Natural killer cell treated with Interleukin-12 subunit alpha and Interleukin-12 subunit beta and Interleukin-15 and Interleukin-18, amount 100 ng/mL, for 72 hours (primary cell): ENCODE measurements at regions not wholly inside any gene's neighbourhood (a gene's known extent, or its start where the extent isn't known, plus 50 kb on each side); places are given as distances from the start of the nearest gene placed in this dataset.

ENCODE experiments used
- ATAC-seq, 2 donors: fragments of 150-1000 bp; cut with Tn5 transposase in 1 of 2; sonication (Bioruptor Pico), chemical (Tn5 transposase) in 1 of 2; 2 replicates each; pipeline ENCODE4 v1.10.0; 2021
- DNase-seq: peaks from one replicate; pipeline ENCODE4 v3.0.0; 2022; ENCODE audit warnings: low spot score
- H3K27ac Mint-ChIP-seq, 2 donors: 1 replicate in 1 of 2; 2 replicates in 1 of 2; pipeline ENCODE4 v1.8.0; 2022; ENCODE audit warnings: mixed read lengths in 2 of 2, mild to moderate bottlenecking in 1 of 2, moderate library complexity in 1 of 2
- H3K27me3 Mint-ChIP-seq, 2 donors: 1 replicate in 1 of 2; 2 replicates in 1 of 2; pipeline ENCODE4 v1.8.0; 2022; ENCODE audit warnings: mixed read lengths in 2 of 2
- H3K36me3 Mint-ChIP-seq: one replicate; pipeline ENCODE4 v1.8.0; 2022; ENCODE audit warnings: mixed read lengths
- H3K4me1 Mint-ChIP-seq, 2 donors: 1 replicate in 1 of 2; 2 replicates in 1 of 2; pipeline ENCODE4 v1.8.0; 2022; ENCODE audit warnings: low read depth in 2 of 2, mixed read lengths in 2 of 2, mild to moderate bottlenecking in 1 of 2
- H3K4me3 Mint-ChIP-seq: one replicate; pipeline ENCODE4 v1.8.0; 2022; ENCODE audit warnings: mixed read lengths
- H3K9me3 Mint-ChIP-seq: 2 replicates; pipeline ENCODE4 v1.8.0; 2022; ENCODE audit warnings: mixed read lengths

DNA sequence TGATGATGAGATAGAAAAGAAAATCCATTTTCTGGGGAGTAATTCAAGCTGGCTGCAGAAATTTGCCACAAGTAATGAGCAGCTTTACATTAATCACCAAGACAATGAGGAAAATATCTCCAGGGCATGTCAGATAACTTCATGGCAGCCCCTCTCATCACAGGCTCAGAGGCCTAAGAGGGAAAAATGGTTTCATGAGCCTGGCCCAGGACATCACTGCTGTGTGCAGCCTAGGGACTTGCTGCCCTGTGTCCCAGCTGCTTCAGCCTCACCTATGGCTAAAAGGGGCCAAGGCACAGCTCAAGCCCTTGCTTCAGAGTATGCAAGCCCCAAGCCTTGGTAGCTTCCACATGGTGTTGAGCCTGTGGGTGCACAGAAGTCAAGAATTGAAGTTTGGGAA, 161.7 kb downstream of the OPA1 start:
- Mint-ChIP-seq H3K27ac (no peak overlapping the region), H3K4me3 (no peak overlapping the region), H3K4me1 (no peaks in the 10 kb centered on the region), H3K27me3 (peaks cover 36 to 67% of the 10 kb centered on the region in 2 donors), H3K36me3 (peaks cover 19% of the 10 kb centered on the region), H3K9me3 (peaks cover 4% of the 10 kb centered on the region)
- DNase-seq (no peak), ATAC-seq (no peak)

DNA sequence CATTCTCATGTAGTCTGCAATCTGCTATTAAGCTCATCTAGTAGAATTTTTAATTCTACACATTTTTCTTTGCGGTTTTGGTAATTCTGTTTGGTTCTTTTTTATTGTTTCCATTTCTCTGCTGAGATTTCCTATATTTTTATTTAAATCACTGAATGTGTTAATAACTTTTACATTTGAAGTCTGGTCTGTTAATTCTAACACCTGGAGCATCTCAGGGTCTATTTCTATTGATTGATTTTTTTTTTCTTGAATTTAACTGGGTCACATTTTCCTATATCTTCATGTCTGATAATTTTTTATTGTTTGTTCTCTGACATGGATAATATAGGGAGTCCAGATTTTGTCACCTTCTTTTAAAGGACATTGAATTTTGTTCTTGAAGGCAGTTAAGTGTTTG, 163.5 kb downstream of the OPA1 start:
- Mint-ChIP-seq H3K27me3 (peaks cover 32 to 58% of the 10 kb centered on the region in 2 donors), H3K9me3 (peaks cover 4% of the 10 kb centered on the region), H3K4me3 (no peak overlapping the region), H3K27ac (no peak overlapping the region), H3K4me1 (no peaks in the 10 kb centered on the region), H3K36me3 (peaks cover 19% of the 10 kb centered on the region)
- DNase-seq, result no peak
- no peak for ATAC-seq

DNA sequence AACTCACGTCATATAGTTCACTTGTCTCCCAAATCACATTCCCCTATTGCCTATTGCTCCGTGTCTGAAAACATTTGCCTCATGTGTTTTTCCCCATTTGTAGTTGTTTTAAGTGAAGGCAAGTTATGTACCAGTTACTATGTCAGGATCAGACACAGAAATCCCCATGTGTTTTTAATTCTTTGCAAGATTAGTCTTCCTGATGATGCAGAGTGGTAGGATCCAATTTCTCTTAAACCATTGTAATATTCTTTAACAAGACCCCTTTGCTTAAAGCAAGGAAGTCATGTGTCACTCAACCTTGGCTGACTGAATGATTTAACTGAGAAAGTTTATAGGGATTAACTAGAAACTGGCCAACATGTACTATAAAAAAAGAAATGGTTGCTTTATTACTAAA, 164.4 kb downstream of the OPA1 start:
- ATAC-seq, result no peak
- Mint-ChIP-seq H3K27me3 (peaks cover 26 to 52% of the 10 kb centered on the region in 2 donors), H3K36me3 (peaks cover 19% of the 10 kb centered on the region), H3K9me3 (peaks cover 4% of the 10 kb centered on the region), H3K4me1 (no peaks in the 10 kb centered on the region), H3K4me3 (no peak overlapping the region), H3K27ac (no peak overlapping the region)
- DNase-seq, result no peak

DNA sequence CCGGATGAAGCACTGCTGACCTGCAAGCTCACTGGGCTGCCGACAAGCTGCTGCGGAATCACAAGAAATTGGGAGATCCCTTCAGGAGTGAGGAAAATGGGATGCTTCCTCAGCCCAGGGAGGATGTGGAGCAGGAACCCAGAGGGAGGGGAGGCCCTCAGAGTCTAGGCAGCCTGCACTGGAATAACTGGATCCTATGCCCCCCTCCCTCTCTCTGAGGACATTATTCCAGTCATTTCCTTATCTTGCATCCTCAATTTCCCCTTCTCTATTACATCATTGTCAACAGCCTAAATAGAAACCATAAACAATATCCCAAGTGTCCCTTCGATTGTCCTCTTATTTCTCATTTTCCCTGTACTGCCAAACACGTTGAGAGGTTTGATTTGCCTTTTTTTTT, 169.0 kb downstream of the OPA1 start:
- H3K4me1 Mint-ChIP-seq, result no peaks in the 10 kb centered on the region
- peaks cover 23 to 40% of the 10 kb centered on the region in 2 donors for H3K27me3 Mint-ChIP-seq
- DNase-seq (no peak), ATAC-seq (no peak)
- no peak overlapping the region for H3K27ac Mint-ChIP-seq
- H3K4me3 Mint-ChIP-seq, result no peak overlapping the region
- peaks cover 8% of the 10 kb centered on the region for H3K36me3 Mint-ChIP-seq
- H3K9me3 Mint-ChIP-seq, result peaks cover 4% of the 10 kb centered on the region

DNA sequence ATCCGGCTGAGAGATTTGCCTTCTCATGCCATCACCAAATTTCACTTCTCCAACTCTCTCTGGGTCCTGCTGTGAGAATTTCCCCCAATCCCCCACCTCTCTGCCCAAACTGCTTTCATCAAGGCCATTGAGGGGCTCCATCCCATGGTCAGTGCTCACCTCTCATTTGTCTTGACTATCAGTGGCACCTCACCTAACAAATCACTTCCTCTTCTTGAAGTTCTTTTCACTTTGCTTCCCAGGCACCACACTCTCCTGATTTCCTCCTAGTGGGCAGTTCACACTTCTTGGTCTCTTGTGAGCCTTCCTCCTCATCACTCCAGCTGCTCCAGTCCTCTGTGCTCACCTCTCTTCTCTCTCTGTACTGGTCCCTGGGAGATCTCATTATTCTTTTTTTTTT, 169.6 kb downstream of the OPA1 start:
- Mint-ChIP-seq H3K4me3 (no peak overlapping the region), H3K4me1 (no peaks in the 10 kb centered on the region), H3K27me3 (peaks cover 19 to 33% of the 10 kb centered on the region in 2 donors), H3K36me3 (peaks cover 2% of the 10 kb centered on the region), H3K9me3 (no peaks in the 10 kb centered on the region), H3K27ac (no peak overlapping the region)
- DNase-seq (no peak), ATAC-seq (no peak)

DNA sequence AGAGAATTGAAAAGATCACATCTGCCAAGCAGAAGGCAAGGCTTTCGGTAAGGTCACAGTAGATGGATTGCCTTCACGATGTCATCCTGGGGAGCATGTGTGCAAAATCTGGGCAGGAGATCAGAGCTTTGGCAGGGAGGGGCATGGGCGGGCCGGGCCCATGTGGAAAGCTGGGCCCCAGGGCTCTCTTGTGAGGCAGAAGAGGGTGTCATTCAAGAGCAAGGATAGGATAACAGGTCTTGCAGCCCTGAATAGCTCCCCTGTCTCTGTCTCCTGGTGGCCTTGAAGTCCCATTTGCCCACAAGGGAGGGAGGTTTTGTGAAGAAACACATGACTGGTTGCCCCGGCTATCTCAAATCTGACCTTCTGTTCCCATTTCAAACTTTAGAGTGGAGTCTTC, 172.0 kb downstream of the OPA1 start:
- DNase-seq (no peak), ATAC-seq (no peak)
- Mint-ChIP-seq H3K27me3 (peaks cover 16 to 22% of the 10 kb centered on the region in 2 donors), H3K27ac (no peak overlapping the region), H3K36me3 (no peaks in the 10 kb centered on the region), H3K4me3 (no peak overlapping the region), H3K9me3 (no peaks in the 10 kb centered on the region), H3K4me1 (no peaks in the 10 kb centered on the region)

DNA sequence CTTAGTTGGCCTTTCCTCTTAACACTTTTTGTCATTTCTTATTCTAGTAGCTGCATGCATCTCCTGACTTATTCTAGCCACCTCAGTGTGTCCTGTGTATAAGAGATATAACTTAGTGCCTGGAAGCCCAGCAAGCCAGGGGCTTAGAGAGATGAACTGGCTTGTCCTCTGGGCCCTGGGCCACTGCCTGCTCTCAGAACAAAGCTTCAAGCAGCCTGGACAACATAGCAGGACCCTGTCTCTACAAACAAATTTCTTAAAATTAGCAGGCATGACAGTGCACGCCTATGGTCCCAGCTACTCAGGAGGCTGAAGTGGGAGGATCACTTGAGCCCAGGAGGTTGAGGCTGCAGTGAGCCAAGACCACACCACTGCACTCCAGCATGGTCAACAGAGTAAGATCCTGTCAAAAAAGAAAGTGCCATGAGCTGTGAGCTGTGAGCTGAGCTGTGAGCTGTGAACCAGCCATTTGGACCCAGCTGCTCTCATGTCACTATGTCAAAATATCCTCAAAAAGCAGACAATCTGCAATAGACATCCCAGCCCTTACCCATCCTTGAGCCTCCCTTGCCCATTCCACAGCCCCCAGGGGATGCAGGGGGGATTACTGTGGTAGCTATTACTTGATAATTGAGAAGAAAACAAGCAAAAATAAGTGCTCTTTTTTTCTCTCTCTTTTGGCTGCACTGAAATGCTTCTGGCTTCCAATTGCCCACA, 174.5 kb downstream of the OPA1 start:
- DNase-seq (no peak), ATAC-seq (no peak)
- Mint-ChIP-seq H3K36me3 (no peaks in the 10 kb centered on the region), H3K4me1 (no peaks in the 10 kb centered on the region), H3K4me3 (no peak overlapping the region), H3K27ac (no peak overlapping the region), H3K9me3 (no peaks in the 10 kb centered on the region), H3K27me3 (peaks cover 16 to 20% of the 10 kb centered on the region in 2 donors)

DNA sequence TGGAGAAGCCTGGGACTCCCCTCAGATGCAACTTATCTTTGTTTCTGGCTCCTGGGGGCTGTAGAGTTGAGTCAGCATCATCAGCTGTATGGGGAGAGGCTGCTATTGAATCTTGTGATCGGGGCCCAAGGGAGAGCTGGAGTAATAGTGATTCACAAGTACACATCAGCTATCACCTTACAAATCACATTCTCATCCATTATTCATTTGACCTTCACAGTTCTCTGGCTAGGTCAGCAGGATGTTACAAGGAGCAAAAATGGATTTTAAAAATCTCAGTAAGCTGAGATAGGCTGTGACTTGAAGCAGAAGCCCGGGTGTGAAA, 175.0 kb downstream of the OPA1 start:
- H3K4me1 Mint-ChIP-seq, result no peaks in the 10 kb centered on the region
- H3K9me3 Mint-ChIP-seq, result no peaks in the 10 kb centered on the region
- H3K36me3 Mint-ChIP-seq, result no peaks in the 10 kb centered on the region
- no peak overlapping the region for H3K4me3 Mint-ChIP-seq
- DNase-seq, result no peak
- ATAC-seq, result no peak
- H3K27ac Mint-ChIP-seq, result no peak overlapping the region
- peaks cover 15% of the 10 kb centered on the region in 2 donors for H3K27me3 Mint-ChIP-seq

DNA sequence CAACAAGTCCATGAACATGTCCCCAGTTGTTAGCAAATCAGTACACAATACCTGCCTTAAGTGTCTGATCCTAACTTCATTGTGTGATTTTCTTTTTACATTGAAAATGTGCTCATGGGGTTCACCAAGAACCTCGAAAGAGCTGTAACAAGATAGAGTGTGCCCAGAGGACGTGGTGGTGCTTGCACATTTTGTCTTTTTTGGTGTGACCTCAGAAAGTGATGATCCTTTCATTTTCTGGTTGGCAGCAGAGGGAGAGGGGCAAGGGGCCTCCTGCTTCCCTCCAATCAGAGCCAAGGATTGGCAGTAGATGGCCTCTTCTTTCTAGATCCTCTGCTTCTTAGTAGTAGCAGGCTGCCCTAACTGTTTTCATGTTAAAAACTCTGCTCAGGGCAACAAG, 176.4 kb downstream of the OPA1 start:
- no peak for ATAC-seq
- Mint-ChIP-seq H3K27ac (no peak overlapping the region), H3K9me3 (no peaks in the 10 kb centered on the region)

DNA sequence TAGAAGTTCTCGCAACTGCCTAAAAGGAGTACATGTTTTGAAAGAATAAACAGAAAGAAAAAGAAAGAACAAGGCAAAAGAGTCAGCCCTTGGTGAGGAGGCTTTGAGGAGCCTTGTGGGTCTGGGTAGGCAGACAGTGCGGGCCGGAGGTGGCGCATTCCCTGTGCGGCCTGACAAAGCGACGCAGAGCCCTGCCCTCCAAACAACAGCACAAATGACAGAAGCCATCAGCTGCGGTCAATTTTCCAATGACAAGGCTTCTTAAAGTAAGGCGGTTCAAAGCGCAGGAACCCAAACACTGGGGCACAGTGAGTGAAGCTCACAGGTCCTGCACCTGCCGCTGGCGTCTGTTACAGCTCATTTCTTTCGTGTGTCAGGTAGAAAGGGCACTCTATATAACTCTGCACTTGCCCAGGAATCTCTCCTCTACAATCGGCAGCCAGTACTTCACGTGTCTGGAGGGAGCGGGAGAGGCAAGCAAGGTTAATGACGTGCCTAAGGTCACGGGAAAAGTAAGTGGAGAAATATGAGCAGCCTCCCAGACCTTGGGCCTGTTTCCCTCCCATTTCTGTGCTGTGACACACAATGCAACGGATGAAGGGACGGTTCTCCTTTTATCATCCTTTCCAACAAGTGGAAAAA, 178.1 kb downstream of the OPA1 start:
- Mint-ChIP-seq H3K4me1 (no peaks in the 10 kb centered on the region), H3K9me3 (no peaks in the 10 kb centered on the region), H3K27ac (no peak overlapping the region), H3K4me3 (no peak overlapping the region), H3K36me3 (no peaks in the 10 kb centered on the region), H3K27me3 (peaks cover 13 to 19% of the 10 kb centered on the region in 2 donors)
- DNase-seq (no peak), ATAC-seq (no peak)

More for the DNA sequence above, 176.4 kb downstream of the OPA1 start:
- Mint-ChIP-seq H3K36me3 (no peaks in the 10 kb centered on the region), H3K4me1 (no peaks in the 10 kb centered on the region), H3K4me3 (no peak overlapping the region), H3K27me3 (peaks cover 6 to 9% of the 10 kb centered on the region in 2 donors)
- no peak for DNase-seq

DNA sequence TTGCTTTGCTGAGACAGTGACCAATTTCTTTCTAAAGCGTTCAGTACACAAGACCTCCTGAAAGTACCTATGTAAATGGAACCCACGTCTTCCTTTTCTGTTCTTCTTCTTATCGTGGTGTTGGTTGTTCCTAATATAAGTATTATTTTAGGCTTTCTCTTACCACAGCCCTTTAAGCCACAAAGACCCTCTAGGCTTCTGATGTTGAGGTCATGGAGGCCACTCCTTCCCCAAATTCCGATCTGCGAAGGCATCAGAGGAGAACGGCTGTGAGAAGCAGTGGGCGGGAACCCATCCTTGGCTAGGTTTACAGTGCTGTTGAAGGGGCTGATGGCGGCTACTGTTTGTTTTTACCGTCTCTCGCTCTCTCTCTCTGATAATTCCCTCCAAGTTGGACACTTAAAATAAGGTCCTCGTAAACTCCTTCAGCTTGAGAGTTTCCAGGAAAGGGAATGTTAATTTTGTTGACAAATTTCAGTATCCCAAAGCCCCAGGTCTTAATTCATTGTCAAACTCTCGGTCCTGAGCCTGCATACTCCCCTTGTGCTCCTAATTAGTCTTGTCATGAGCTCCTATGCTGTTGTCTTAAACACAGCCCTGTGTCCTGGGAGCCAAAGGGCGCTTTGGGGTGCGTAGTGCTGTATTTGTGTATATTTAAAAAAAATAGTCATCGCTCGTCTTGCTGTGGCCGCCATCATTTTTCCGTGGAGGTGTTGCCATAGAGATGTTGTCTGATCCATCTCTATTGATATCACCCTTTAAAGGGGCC, 178.8 kb downstream of the OPA1 start:
- H3K4me3 Mint-ChIP-seq, result no peak overlapping the region
- DNase-seq (no peak), ATAC-seq (no peak)
- H3K27me3 Mint-ChIP-seq, result peaks cover 13 to 19% of the 10 kb centered on the region in 2 donors
- no peaks in the 10 kb centered on the region for H3K9me3 Mint-ChIP-seq
- no peaks in the 10 kb centered on the region for H3K4me1 Mint-ChIP-seq
- no peaks in the 10 kb centered on the region for H3K36me3 Mint-ChIP-seq
- no peak overlapping the region for H3K27ac Mint-ChIP-seq

DNA sequence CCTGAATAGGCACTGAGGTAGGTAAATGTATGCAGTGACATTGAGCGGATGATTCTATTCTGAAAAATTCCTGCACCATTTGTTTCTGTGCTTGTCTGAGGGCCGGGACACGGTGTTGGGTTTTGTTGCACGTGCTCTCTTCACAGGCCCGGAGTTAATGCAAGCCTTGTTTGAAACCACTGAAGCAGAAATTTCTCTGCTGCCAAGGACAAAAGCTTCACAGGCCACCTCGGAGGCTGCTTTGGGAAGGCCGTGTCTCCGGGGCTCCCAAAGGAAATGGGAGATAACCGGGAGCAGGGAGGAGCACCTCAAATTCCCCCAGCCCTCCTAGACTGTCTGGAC, 179.4 kb downstream of the OPA1 start:
- no peaks in the 10 kb centered on the region for H3K4me1 Mint-ChIP-seq

DNA sequence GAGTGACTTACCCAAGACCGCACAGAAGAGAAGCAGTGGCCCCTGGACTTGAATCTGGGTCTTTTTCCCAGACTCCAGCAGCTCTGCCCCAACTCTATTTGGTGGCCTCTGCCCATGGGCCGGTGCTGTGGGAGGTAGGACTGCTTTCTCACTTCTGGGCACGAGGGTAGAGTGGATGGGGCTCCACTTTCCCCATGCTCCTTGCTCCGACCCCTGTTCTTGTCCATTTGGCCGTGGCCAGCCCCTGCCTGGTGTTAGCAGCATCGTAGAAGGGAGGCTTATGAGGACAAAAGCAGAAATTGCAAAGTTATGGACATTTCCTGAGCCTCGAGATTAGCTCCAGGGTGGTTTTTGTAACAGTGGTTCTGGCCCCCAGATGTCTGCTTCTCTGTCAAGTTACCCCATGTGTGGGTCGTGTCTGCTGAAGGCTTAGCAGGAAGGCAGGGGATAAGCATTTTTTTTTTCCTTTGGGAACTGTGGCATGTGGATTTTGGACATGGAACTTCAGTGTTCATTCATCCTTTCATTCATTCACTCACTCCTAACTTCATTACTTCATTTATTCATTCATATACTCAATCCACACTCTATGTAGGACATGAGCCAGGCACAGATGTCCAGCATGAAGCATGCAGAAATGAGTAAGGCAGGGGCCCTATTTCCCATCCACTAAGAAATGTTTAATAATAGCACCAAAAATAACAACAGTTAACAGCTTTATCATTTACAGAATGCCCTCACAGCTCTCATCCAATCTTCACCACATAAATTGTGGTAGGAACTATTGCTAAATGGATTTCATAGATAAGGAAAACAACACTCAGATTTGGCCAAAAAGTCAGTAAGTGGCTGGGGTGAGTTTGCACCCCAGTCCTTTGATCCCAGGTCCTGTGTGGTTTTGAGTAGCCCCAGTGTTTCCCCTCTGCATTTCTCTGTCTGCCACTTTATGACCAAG, 180.5 kb downstream of the OPA1 start:
- Mint-ChIP-seq H3K36me3 (no peaks in the 10 kb centered on the region), H3K9me3 (no peaks in the 10 kb centered on the region), H3K27ac (no peak overlapping the region), H3K4me1 (no peaks in the 10 kb centered on the region), H3K4me3 (no peak overlapping the region), H3K27me3 (peaks cover 13 to 27% of the 10 kb centered on the region in 2 donors)
- DNase-seq, result no peak
- ATAC-seq, result no peak

More for the DNA sequence above, 179.4 kb downstream of the OPA1 start:
- Mint-ChIP-seq H3K4me3 (no peak overlapping the region), H3K27ac (no peak overlapping the region), H3K27me3 (peaks cover 13 to 19% of the 10 kb centered on the region in 2 donors), H3K36me3 (no peaks in the 10 kb centered on the region), H3K9me3 (no peaks in the 10 kb centered on the region)
- DNase-seq, result no peak
- ATAC-seq, result no peak
